ENCODE measurements at regions not wholly inside any gene's neighbourhood (a gene's known extent, or its start where the extent isn't known, plus 50 kb on each side); places are given as distances from the start of the nearest gene placed in this dataset.

DNA sequence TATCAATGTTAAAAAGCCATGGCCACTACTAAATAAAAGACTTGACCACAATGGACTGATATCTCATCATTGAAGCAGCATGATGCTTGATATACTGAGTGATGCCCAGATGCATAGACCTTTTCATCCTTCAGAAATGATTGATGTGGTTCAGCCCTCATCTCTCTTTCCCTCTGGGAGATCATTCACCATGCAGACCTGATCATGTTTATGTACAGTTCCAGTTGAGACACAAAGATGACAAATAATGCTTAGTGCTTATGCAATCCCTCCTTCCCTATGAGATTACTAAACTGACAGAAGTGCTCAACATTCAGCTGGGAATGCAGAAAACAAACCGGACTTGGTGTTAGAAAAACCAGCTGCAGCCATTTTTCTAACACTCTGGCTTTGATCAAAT lies 91.9 kb upstream of the TLR4 start:
- H3F3A ChIP-seq (ENCODE audit: low read depth), result no peaks in the 10 kb centered on the region
- TF ChIP-seq, protein P1, sequence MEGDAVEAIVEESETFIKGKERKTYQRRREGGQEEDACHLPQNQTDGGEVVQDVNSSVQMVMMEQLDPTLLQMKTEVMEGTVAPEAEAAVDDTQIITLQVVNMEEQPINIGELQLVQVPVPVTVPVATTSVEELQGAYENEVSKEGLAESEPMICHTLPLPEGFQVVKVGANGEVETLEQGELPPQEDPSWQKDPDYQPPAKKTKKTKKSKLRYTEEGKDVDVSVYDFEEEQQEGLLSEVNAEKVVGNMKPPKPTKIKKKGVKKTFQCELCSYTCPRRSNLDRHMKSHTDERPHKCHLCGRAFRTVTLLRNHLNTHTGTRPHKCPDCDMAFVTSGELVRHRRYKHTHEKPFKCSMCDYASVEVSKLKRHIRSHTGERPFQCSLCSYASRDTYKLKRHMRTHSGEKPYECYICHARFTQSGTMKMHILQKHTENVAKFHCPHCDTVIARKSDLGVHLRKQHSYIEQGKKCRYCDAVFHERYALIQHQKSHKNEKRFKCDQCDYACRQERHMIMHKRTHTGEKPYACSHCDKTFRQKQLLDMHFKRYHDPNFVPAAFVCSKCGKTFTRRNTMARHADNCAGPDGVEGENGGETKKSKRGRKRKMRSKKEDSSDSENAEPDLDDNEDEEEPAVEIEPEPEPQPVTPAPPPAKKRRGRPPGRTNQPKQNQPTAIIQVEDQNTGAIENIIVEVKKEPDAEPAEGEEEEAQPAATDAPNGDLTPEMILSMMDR (conservative IDR thresholded peaks at IDR 0.05; ENCODE audit: low read length), result no peak
- no peak for TF ChIP-seq EZH2phosphoT487 (IDR thresholded peaks at IDR 0.05; ENCODE audit: borderline replicate concordance)
- H3K36me3 ChIP-seq (ENCODE audit: insufficient read depth, low read length), result no peaks in the 10 kb centered on the region
- no peak overlapping the region for H3K4me3 ChIP-seq (ENCODE audit: low read length, poor library complexity, severe bottlenecking)
- no peaks in the 10 kb centered on the region for H3K9me2 ChIP-seq (replicated peaks; ENCODE audit: low read depth, low read length)
- no peaks in the 10 kb centered on the region for H3K27me3 ChIP-seq (ENCODE audit: insufficient read depth, low read length, poor library complexity, severe bottlenecking)
- no peaks in the 10 kb centered on the region for H4K20me1 ChIP-seq (ENCODE audit: insufficient read depth, low read length, poor library complexity, severe bottlenecking)
- H3K9me3 ChIP-seq (ENCODE audit: insufficient read depth, low read depth, low read length), result no peaks in the 10 kb centered on the region
- no peaks in the 10 kb centered on the region for H3K79me2 ChIP-seq (ENCODE audit: insufficient read depth, low read length)
- H3K9ac ChIP-seq (ENCODE audit: low read depth, low read length, poor library complexity, severe bottlenecking), result no peak overlapping the region
- H2AFZ ChIP-seq (ENCODE audit: low read length), result no peak overlapping the region
- no peak overlapping the region for H3K4me2 ChIP-seq (ENCODE audit: low read depth, low read length, poor library complexity, severe bottlenecking)
- no peaks in the 10 kb centered on the region for H3K4me1 ChIP-seq (ENCODE audit: insufficient read depth, low read length, poor library complexity, severe bottlenecking)

DNA sequence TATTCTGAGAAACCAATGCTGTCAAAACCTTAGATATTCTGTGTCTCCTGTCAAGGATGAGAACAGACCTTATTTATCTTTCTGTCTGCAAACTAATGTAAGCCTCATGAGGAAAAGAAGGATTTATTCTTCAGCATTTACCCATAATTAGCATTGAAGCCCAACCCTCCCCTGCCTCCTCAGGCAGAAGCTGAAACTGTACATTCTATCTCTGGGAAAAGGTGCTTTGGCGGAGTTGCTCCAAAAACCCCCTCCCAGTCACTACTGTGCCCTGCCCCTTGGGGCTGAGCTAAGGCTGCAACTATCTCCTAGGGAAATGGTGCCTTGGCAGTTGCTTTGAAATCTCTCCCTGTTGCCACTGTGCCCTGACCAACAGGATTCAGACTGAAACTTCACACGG lies 106.2 kb upstream of the TLR4 start:
- no peaks in the 10 kb centered on the region for H3K9me2 ChIP-seq (replicated peaks; ENCODE audit: low read depth, low read length)
- H3K36me3 ChIP-seq (ENCODE audit: insufficient read depth, low read length), result no peaks in the 10 kb centered on the region
- H3F3A ChIP-seq (ENCODE audit: low read depth), result no peaks in the 10 kb centered on the region

DNA sequence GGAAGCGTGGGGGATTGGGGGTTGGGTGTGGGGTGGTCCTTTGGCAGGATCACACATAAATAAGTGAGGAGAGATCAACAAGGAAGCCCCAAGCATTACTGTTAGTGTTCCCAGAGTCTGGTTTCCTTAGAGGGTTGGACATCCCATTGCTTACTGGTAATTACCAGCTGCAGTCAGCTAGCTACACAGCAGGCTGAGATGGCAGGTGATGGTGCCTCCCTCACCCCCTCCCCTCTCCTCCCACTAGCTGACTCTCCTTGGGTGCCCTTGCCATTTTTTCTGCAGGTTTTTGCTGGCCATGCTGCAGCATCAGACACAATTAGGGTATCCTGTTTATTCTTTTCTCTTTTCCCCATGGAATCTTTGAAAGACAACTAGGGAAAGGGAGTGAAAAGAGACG lies 107.5 kb upstream of the TLR4 start:
- H2AFZ ChIP-seq (ENCODE audit: low read length), result no peak overlapping the region
- H3K4me2 ChIP-seq (ENCODE audit: low read depth, low read length, poor library complexity, severe bottlenecking), result no peak overlapping the region
- H3K4me1 ChIP-seq (ENCODE audit: insufficient read depth, low read length, poor library complexity, severe bottlenecking), result no peaks in the 10 kb centered on the region
- no peaks in the 10 kb centered on the region for H3K79me2 ChIP-seq (ENCODE audit: insufficient read depth, low read length)
- H3K36me3 ChIP-seq (ENCODE audit: insufficient read depth, low read length), result no peaks in the 10 kb centered on the region
- H4K20me1 ChIP-seq (ENCODE audit: insufficient read depth, low read length, poor library complexity, severe bottlenecking), result no peaks in the 10 kb centered on the region
- H3F3A ChIP-seq (ENCODE audit: low read depth), result no peaks in the 10 kb centered on the region
- H3K9ac ChIP-seq (ENCODE audit: low read depth, low read length, poor library complexity, severe bottlenecking), result no peak overlapping the region
- H3K27me3 ChIP-seq (ENCODE audit: insufficient read depth, low read length, poor library complexity, severe bottlenecking), result no peaks in the 10 kb centered on the region
- TF ChIP-seq, protein P1 (conservative IDR thresholded peaks at IDR 0.05; ENCODE audit: low read length), result no peak
- H3K9me3 ChIP-seq (ENCODE audit: insufficient read depth, low read depth, low read length), result peaks cover 3% of the 10 kb centered on the region; the same call in 1 of the 2 replicates
- H3K9me2 ChIP-seq (replicated peaks; ENCODE audit: low read depth, low read length), result no peaks in the 10 kb centered on the region
- no peak overlapping the region for H3K4me3 ChIP-seq (ENCODE audit: low read length, poor library complexity, severe bottlenecking)

More for the DNA sequence above, 106.2 kb upstream of the TLR4 start:
- Histone ChIP-seq H3K4me1 (ENCODE audit: insufficient read depth, low read length, poor library complexity, severe bottlenecking) (no peaks in the 10 kb centered on the region), H3K9ac (ENCODE audit: low read depth, low read length, poor library complexity, severe bottlenecking) (no peak overlapping the region), H3K27me3 (ENCODE audit: insufficient read depth, low read length, poor library complexity, severe bottlenecking) (no peaks in the 10 kb centered on the region), H2AFZ (ENCODE audit: low read length) (no peak overlapping the region), H3K79me2 (ENCODE audit: insufficient read depth, low read length) (no peaks in the 10 kb centered on the region), H3K9me3 (ENCODE audit: insufficient read depth, low read depth, low read length) (peaks cover 3% of the 10 kb centered on the region; the same call in 1 of the 2 replicates), H4K20me1 (ENCODE audit: insufficient read depth, low read length, poor library complexity, severe bottlenecking) (no peaks in the 10 kb centered on the region), H3K4me3 (ENCODE audit: low read length, poor library complexity, severe bottlenecking) (no peak overlapping the region), H3K4me2 (ENCODE audit: low read depth, low read length, poor library complexity, severe bottlenecking) (no peak overlapping the region)
- TF ChIP-seq, protein P1 (conservative IDR thresholded peaks at IDR 0.05; ENCODE audit: low read length), result no peak
- TF ChIP-seq EZH2phosphoT487 (IDR thresholded peaks at IDR 0.05; ENCODE audit: borderline replicate concordance), result no peak
